Neural crest cell (in vitro differentiated cells): ENCODE measurements at regions not wholly inside any gene's neighbourhood (a gene's known extent, or its start where the extent isn't known, plus 50 kb on each side); places are given as distances from the start of the nearest gene placed in this dataset.

Source experiments
- DNase-seq: peaks from one replicate; pipeline ENCODE4 v3.0.0; 2021; ENCODE audit warnings: low read depth, mixed read lengths, low spot score
- H3K27ac Mint-ChIP-seq: one replicate; pipeline ENCODE4 v1.8.0; 2021; ENCODE audit warnings: mild to moderate bottlenecking, mixed read lengths; ENCODE audit not compliant: unreplicated experiment
- H3K27me3 Mint-ChIP-seq: 2 replicates; pipeline ENCODE4 v1.8.0; 2021; ENCODE audit warnings: low read depth, mild to moderate bottlenecking, mixed read lengths
- H3K36me3 Mint-ChIP-seq: 2 replicates; pipeline ENCODE4 v1.8.0; 2021; ENCODE audit warnings: low read depth, mild to moderate bottlenecking, mixed read lengths
- H3K4me1 Mint-ChIP-seq: 2 replicates; pipeline ENCODE4 v1.8.0; 2021; ENCODE audit warnings: mixed read lengths
- H3K4me3 Mint-ChIP-seq: one replicate; pipeline ENCODE4 v1.8.0; 2021; ENCODE audit warnings: mild to moderate bottlenecking, mixed read lengths
- H3K9me3 Mint-ChIP-seq: 2 replicates; pipeline ENCODE4 v1.8.0; 2021; ENCODE audit warnings: mixed read lengths
- TF ChIP-seq, protein P1 (sequence below): fragments of 200-600 bp; sonication (generic); conservative IDR thresholded peaks from 2 replicates; pipeline ENCODE4 v1.5.0; 2021; ENCODE audit warnings: antibody characterized with exemption, mild to moderate bottlenecking

GRCh38 chr6:101069191-101069795 is 188.2 kb upstream of the ASCC3 start:
- Mint-ChIP-seq H3K27ac (no peak overlapping the region), H3K4me3 (no peak overlapping the region), H3K36me3 (no peaks in the 10 kb centered on the region), H3K27me3 (no peaks in the 10 kb centered on the region), H3K9me3 (peaks cover 7% of the 10 kb centered on the region), H3K4me1 (no peaks in the 10 kb centered on the region)
- TF ChIP-seq, protein P1, sequence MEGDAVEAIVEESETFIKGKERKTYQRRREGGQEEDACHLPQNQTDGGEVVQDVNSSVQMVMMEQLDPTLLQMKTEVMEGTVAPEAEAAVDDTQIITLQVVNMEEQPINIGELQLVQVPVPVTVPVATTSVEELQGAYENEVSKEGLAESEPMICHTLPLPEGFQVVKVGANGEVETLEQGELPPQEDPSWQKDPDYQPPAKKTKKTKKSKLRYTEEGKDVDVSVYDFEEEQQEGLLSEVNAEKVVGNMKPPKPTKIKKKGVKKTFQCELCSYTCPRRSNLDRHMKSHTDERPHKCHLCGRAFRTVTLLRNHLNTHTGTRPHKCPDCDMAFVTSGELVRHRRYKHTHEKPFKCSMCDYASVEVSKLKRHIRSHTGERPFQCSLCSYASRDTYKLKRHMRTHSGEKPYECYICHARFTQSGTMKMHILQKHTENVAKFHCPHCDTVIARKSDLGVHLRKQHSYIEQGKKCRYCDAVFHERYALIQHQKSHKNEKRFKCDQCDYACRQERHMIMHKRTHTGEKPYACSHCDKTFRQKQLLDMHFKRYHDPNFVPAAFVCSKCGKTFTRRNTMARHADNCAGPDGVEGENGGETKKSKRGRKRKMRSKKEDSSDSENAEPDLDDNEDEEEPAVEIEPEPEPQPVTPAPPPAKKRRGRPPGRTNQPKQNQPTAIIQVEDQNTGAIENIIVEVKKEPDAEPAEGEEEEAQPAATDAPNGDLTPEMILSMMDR = no peak
- DNase-seq = no peak

DNA sequence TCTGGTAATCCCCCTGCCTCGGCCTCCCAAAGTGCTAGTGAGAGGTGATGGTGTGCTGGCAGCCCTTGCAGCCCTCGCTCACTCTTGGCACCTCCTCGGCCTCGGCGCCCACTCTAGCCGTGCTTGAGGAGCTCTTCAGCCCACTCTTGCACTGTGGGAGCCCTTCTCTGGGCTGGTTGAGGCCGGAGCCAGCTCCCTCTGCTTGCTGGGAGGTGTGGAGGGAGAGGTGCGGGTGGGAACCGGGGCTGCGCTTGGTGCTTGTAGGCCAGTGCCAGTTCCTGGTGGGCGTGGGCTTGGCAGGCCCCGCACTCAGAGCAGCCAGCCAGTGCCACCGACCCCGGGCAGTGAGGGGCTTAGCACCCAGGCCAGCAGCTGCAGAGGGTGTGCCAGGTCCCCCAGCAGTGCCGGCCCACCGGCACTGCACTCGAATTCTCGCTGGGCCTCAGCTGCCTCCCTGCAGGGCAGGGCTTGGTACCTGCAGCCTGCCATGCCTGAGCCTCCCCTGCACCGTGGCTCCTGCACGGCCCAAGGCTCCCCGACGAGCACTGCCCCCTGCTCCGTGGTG is 189.0 kb upstream of the ASCC3 start:
- TF ChIP-seq, protein P1 = no peak
- Mint-ChIP-seq H3K4me1 (no peaks in the 10 kb centered on the region), H3K9me3 (peaks cover 7% of the 10 kb centered on the region), H3K4me3 (no peak overlapping the region), H3K27ac (no peak overlapping the region), H3K36me3 (no peaks in the 10 kb centered on the region), H3K27me3 (no peaks in the 10 kb centered on the region)
- DNase-seq = no peak

DNA sequence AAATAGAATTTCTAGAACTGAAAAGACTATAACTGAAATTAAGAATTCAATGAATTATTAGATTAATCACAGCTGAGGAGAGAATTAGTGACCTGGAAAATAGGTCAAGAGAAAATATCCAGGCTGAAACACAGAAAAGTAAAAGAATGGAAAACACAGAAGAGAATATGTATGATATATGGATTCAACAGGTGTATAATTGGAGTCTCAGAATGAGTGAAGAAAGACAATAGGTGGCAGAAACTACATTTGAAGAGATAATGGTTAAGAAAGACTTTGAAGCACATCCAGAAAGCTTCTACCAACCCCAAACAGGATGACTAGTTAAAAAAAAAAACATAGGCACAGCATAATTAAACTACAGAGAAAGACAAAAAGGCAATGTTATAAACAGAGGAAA is 196.2 kb upstream of the ASCC3 start:
- Mint-ChIP-seq H3K9me3 (peaks cover 11% of the 10 kb centered on the region), H3K27ac (no peak overlapping the region), H3K27me3 (no peaks in the 10 kb centered on the region), H3K4me1 (no peaks in the 10 kb centered on the region), H3K4me3 (no peak overlapping the region), H3K36me3 (no peaks in the 10 kb centered on the region)
- no peak for DNase-seq
- TF ChIP-seq, protein P1 = no peak

GRCh38 chr6:101079696-101080270 is 198.7 kb upstream of the ASCC3 start:
- Mint-ChIP-seq H3K27me3 (no peaks in the 10 kb centered on the region), H3K9me3 (peaks cover 11% of the 10 kb centered on the region), H3K4me1 (peaks cover 8% of the 10 kb centered on the region), H3K27ac (no peak overlapping the region), H3K36me3 (peaks cover 3% of the 10 kb centered on the region), H3K4me3 (no peak overlapping the region)
- DNase-seq = no peak
- TF ChIP-seq, protein P1 = no peak

- Mint-ChIP-seq H3K27me3 (no peaks in the 10 kb centered on the region), H3K36me3 (peaks cover 3% of the 10 kb centered on the region), H3K4me1 (peaks cover 8% of the 10 kb centered on the region), H3K27ac (no peak overlapping the region), H3K9me3 (peaks cover 11% of the 10 kb centered on the region), H3K4me3 (no peak overlapping the region)
- TF ChIP-seq, protein P1 = no peak
- DNase-seq = no peak
Observed at GRCh38 chr6:101080597-101080996, 199.5 kb upstream of the ASCC3 start.
